ENCODE measurements at regions not wholly inside any gene's neighbourhood (a gene's known extent, or its start where the extent isn't known, plus 50 kb on each side); places are given as distances from the start of the nearest gene placed in this dataset.

- no peak for DNase-seq
- Histone ChIP-seq H3K27me3 (replicated peaks; ENCODE audit: insufficient read depth) (no peaks in the 10 kb centered on the region; the same call in 1 of the 2 replicates), H3K4me1 (ENCODE audit: insufficient read depth) (no peaks in the 10 kb centered on the region), H4K20me1 (ENCODE audit: insufficient read depth) (no peaks in the 10 kb centered on the region), H3F3A (ENCODE audit: insufficient read depth) (no peaks in the 10 kb centered on the region), H3K9ac (no peak overlapping the region), H2AFZ (no peak overlapping the region), H3K9me3 (ENCODE audit: low read depth) (no peaks in the 10 kb centered on the region), H3K36me3 (ENCODE audit: low read depth) (no peaks in the 10 kb centered on the region), H3K79me2 (ENCODE audit: insufficient read depth) (no peaks in the 10 kb centered on the region), H3K4me2 (ENCODE audit: unreplicated experiment) (no peak overlapping the region), H3K27ac (no peak overlapping the region), H3K4me3 (no peak overlapping the region), H3K9me2 (ENCODE audit: insufficient read depth) (no peaks in the 10 kb centered on the region)
- in situ Hi-C loops (cut with MboI), result no loop called here
- TF ChIP-seq EZH2 (IDR thresholded peaks at IDR 0.05; ENCODE audit: insufficient read depth, poor library complexity, severe bottlenecking) (no peak), EZH2phosphoT487 (IDR thresholded peaks at IDR 0.05; ENCODE audit: insufficient read depth, low read depth) (no peak)
Measured at GRCh38 chr12:29883525-29883924, 99.8 kb upstream of the TMTC1 start.

- no peak overlapping the region for H3K9ac ChIP-seq
- in situ Hi-C loops (cut with MboI), result no loop called here
- no peaks in the 10 kb centered on the region for H3K4me1 ChIP-seq (ENCODE audit: insufficient read depth)
- no peaks in the 10 kb centered on the region; the same call in 1 of the 2 replicates for H3K27me3 ChIP-seq (replicated peaks; ENCODE audit: insufficient read depth)
- no peak overlapping the region for H3K27ac ChIP-seq
- no peaks in the 10 kb centered on the region for H3K36me3 ChIP-seq (ENCODE audit: low read depth)
- H3K4me2 ChIP-seq (ENCODE audit: unreplicated experiment), result no peak overlapping the region
- TF ChIP-seq EZH2 (IDR thresholded peaks at IDR 0.05; ENCODE audit: insufficient read depth, poor library complexity, severe bottlenecking) (no peak), EZH2phosphoT487 (IDR thresholded peaks at IDR 0.05; ENCODE audit: insufficient read depth, low read depth) (no peak)
- H3K9me3 ChIP-seq (ENCODE audit: low read depth), result no peaks in the 10 kb centered on the region
- H3K4me3 ChIP-seq, result no peak overlapping the region
- no peaks in the 10 kb centered on the region for H3K79me2 ChIP-seq (ENCODE audit: insufficient read depth)
- 3% methylated on average over 2 of the region's 2 CpGs for WGBS, 2 experiments (ENCODE audit: low coverage in 1 of 2, low lambda C conversion rate in 2 of 2, missing lambda C conversion rate in 2 of 2)
- H3K9me2 ChIP-seq (ENCODE audit: insufficient read depth), result no peaks in the 10 kb centered on the region
- H3F3A ChIP-seq (ENCODE audit: insufficient read depth), result no peaks in the 10 kb centered on the region
- no peak for DNase-seq
- no peaks in the 10 kb centered on the region for H4K20me1 ChIP-seq (ENCODE audit: insufficient read depth)
- no peak overlapping the region for H2AFZ ChIP-seq
Measured at GRCh38 chr12:29882846-29883245, 99.1 kb upstream of the TMTC1 start.

GRCh38 chr12:29880987-29881386 lies 97.2 kb upstream of the TMTC1 start:
- no peak for DNase-seq
- no peaks in the 10 kb centered on the region for H4K20me1 ChIP-seq (ENCODE audit: insufficient read depth)
- H3K9ac ChIP-seq, result no peak overlapping the region
- H3K9me2 ChIP-seq (ENCODE audit: insufficient read depth), result no peaks in the 10 kb centered on the region
- H3F3A ChIP-seq (ENCODE audit: insufficient read depth), result no peaks in the 10 kb centered on the region
- H3K36me3 ChIP-seq (ENCODE audit: low read depth), result no peaks in the 10 kb centered on the region
- in situ Hi-C loops (cut with MboI), result no loop called here
- 27 to 33% methylated on average over 3 of the region's 3 CpGs for WGBS, 2 experiments (ENCODE audit: low coverage in 1 of 2, low lambda C conversion rate in 2 of 2, missing lambda C conversion rate in 2 of 2)
- H3K4me3 ChIP-seq, result no peak overlapping the region
- H3K27me3 ChIP-seq (replicated peaks; ENCODE audit: insufficient read depth), result no peaks in the 10 kb centered on the region; the same call in 1 of the 2 replicates
- no peak overlapping the region for H3K27ac ChIP-seq
- H3K4me1 ChIP-seq (ENCODE audit: insufficient read depth), result no peaks in the 10 kb centered on the region
- no peak for TF ChIP-seq EZH2phosphoT487 (IDR thresholded peaks at IDR 0.05; ENCODE audit: insufficient read depth, low read depth)
- TF ChIP-seq EZH2 (IDR thresholded peaks at IDR 0.05; ENCODE audit: insufficient read depth, poor library complexity, severe bottlenecking), result no peak
- no peak overlapping the region for H3K4me2 ChIP-seq (ENCODE audit: unreplicated experiment)
- H3K9me3 ChIP-seq (ENCODE audit: low read depth), result no peaks in the 10 kb centered on the region
- H3K79me2 ChIP-seq (ENCODE audit: insufficient read depth), result no peaks in the 10 kb centered on the region
- no peak overlapping the region for H2AFZ ChIP-seq

- DNase-seq, result no peak
- no peaks in the 10 kb centered on the region for H3K9me3 ChIP-seq (ENCODE audit: low read depth)
- no peak overlapping the region for H3K4me3 ChIP-seq
- H2AFZ ChIP-seq, result no peak overlapping the region
- H3K79me2 ChIP-seq (ENCODE audit: insufficient read depth), result no peaks in the 10 kb centered on the region
- 72 to 80% methylated on average over 4 of the region's 4 CpGs for WGBS, 2 experiments (ENCODE audit: low coverage in 1 of 2, low lambda C conversion rate in 2 of 2, missing lambda C conversion rate in 2 of 2)
- H3K4me1 ChIP-seq (ENCODE audit: insufficient read depth), result no peaks in the 10 kb centered on the region
- H3K27me3 ChIP-seq (replicated peaks; ENCODE audit: insufficient read depth), result no peaks in the 10 kb centered on the region; the same call in 1 of the 2 replicates
- no peaks in the 10 kb centered on the region for H3F3A ChIP-seq (ENCODE audit: insufficient read depth)
- no peak for TF ChIP-seq EZH2 (IDR thresholded peaks at IDR 0.05; ENCODE audit: insufficient read depth, poor library complexity, severe bottlenecking)
- no peaks in the 10 kb centered on the region for H3K36me3 ChIP-seq (ENCODE audit: low read depth)
- no peak overlapping the region for H3K9ac ChIP-seq
- in situ Hi-C loops (cut with MboI), result no loop called here
- no peaks in the 10 kb centered on the region for H4K20me1 ChIP-seq (ENCODE audit: insufficient read depth)
- no peaks in the 10 kb centered on the region for H3K9me2 ChIP-seq (ENCODE audit: insufficient read depth)
- H3K27ac ChIP-seq, result no peak overlapping the region
- H3K4me2 ChIP-seq (ENCODE audit: unreplicated experiment), result no peak overlapping the region
Measured at GRCh38 chr12:29879606-29880308, 96.0 kb upstream of the TMTC1 start.

- 11 to 30% methylated on average over 1 of the region's 1 CpG for WGBS, 2 experiments (ENCODE audit: low coverage in 1 of 2, low lambda C conversion rate in 2 of 2, missing lambda C conversion rate in 2 of 2)
- H3K36me3 ChIP-seq (ENCODE audit: low read depth), result no peaks in the 10 kb centered on the region
- in situ Hi-C loops (cut with MboI), result no loop called here
Measured at GRCh38 chr12:29869946-29870345, 86.2 kb upstream of the TMTC1 start.

More at GRCh38 chr12:29869946-29870345, 86.2 kb upstream of the TMTC1 start:
- TF ChIP-seq EZH2 (IDR thresholded peaks at IDR 0.05; ENCODE audit: insufficient read depth, poor library complexity, severe bottlenecking) (no peak), EZH2phosphoT487 (IDR thresholded peaks at IDR 0.05; ENCODE audit: insufficient read depth, low read depth) (no peak)
- H3K27me3 ChIP-seq (replicated peaks; ENCODE audit: insufficient read depth), result no peaks in the 10 kb centered on the region
- H3K4me3 ChIP-seq, result no peak overlapping the region
- H4K20me1 ChIP-seq (ENCODE audit: insufficient read depth), result no peaks in the 10 kb centered on the region
- H3K9ac ChIP-seq, result no peak overlapping the region
- H3K9me2 ChIP-seq (ENCODE audit: insufficient read depth), result no peaks in the 10 kb centered on the region
- H3K27ac ChIP-seq, result no peak overlapping the region
- no peaks in the 10 kb centered on the region for H3K9me3 ChIP-seq (ENCODE audit: low read depth)
- no peak for DNase-seq
- H3K79me2 ChIP-seq (ENCODE audit: insufficient read depth), result no peaks in the 10 kb centered on the region
- no peaks in the 10 kb centered on the region for H3K4me1 ChIP-seq (ENCODE audit: insufficient read depth)
- no peak overlapping the region for H3K4me2 ChIP-seq (ENCODE audit: unreplicated experiment)
- H2AFZ ChIP-seq, result no peak overlapping the region
- H3F3A ChIP-seq (ENCODE audit: insufficient read depth), result no peaks in the 10 kb centered on the region
